Panc1 (cell line): ENCODE measurements at regions not wholly inside any gene's neighbourhood (a gene's known extent, or its start where the extent isn't known, plus 50 kb on each side); places are given as distances from the start of the nearest gene placed in this dataset.
A peak's percentile ranks its signal among the peaks of the same experiment; 100 is the strongest.
"Not testable (repeated sequence)": the region's sequence is repeated elsewhere in the genome, so short reads cannot be mapped to it uniquely, and the experiment has no call there.

Experiments
- ATAC-seq: fragments of 200-7000 bp; cut with Tn5 transposase; 2 replicates; pipeline ENCODE4 v1.9.1; 2020; ENCODE audit warnings: mild to moderate bottlenecking, moderate library complexity
- BruUV-seq: library from RNA; stranded (reverse); fragments of 400-500 nt; replicated peaks from 2 replicates; lab custom pipeline; 2021; lab: Mats Ljungman, UMichigan
- CTCF ChIA-PET: fragments of 300-600 bp; sonication (Branson Sonifier 250); formaldehyde crosslinking; loops from one replicate; lab custom pipeline; 2022; ENCODE audit warnings: antibody characterized with exemption; lab: Charles Lee
- POLR2A ChIA-PET: fragments of 300-600 bp; sonication (Branson Sonifier 250); formaldehyde crosslinking; loops from one replicate; lab custom pipeline; 2022; ENCODE audit warnings: antibody characterized with exemption; lab: Charles Lee
- DNase-seq: peaks from one replicate; pipeline ENCODE4 v3.0.0-alpha.2; 2010; ENCODE audit warnings: low read depth, low spot score
- H3K27ac ChIP-seq: 2 replicates; pipeline ENCODE4 v1.5.1; 2011; ENCODE audit warnings: mild to moderate bottlenecking, low read length, inconsistent platforms
- H3K27me3 ChIP-seq: fragments of 200-500 bp; sonication (Bioruptor generic); 2 replicates; pipeline ENCODE4 v1.6.0; 2014; ENCODE audit warnings: low read length, inconsistent platforms; ENCODE audit not compliant: control insufficient read depth, insufficient read depth
- H3K36me3 ChIP-seq: fragments of 200-500 bp; sonication (Bioruptor generic); 2 replicates; pipeline ENCODE4 v1.5.1; 2014; ENCODE audit warnings: inconsistent platforms, mild to moderate bottlenecking, low read length, moderate library complexity; ENCODE audit not compliant: control insufficient read depth, insufficient read depth
- H3K4me1 ChIP-seq: 2 replicates; pipeline ENCODE4 v1.5.1; 2011; ENCODE audit warnings: inconsistent platforms, mild to moderate bottlenecking, low read length, moderate library complexity; ENCODE audit not compliant: control insufficient read depth, insufficient read depth
- H3K4me3 ChIP-seq, 2 experiments: 2 replicates each; pipeline ENCODE4 v1.5.1; 2011 to 2012; ENCODE audit warnings: low read depth in 2 of 2, low read length in 2 of 2, mild to moderate bottlenecking in 2 of 2, inconsistent platforms in 1 of 2, moderate library complexity in 1 of 2
- H3K9me3 ChIP-seq: fragments of 200-500 bp; sonication (Bioruptor generic); 2 replicates; pipeline ENCODE4 v1.5.1; 2014; ENCODE audit warnings: low read depth, mild to moderate bottlenecking, inconsistent platforms, low read length, moderate library complexity; ENCODE audit not compliant: control insufficient read depth, insufficient read depth
- POLR2AphosphoS5 ChIP-seq: IDR thresholded peaks from 2 replicates; pipeline ENCODE4 v1.6.1; 2012; ENCODE audit warnings: mild to moderate bottlenecking, low read depth, low read length, moderate library complexity
- SIN3A ChIP-seq: IDR thresholded peaks from 2 replicates; pipeline ENCODE4 v1.6.1; 2012; ENCODE audit warnings: low read depth, mild to moderate bottlenecking, low read length, moderate library complexity, borderline replicate concordance; ENCODE audit not compliant: insufficient read depth
- TCF7L2 ChIP-seq: IDR thresholded peaks from 2 replicates; pipeline ENCODE4 v1.6.1; 2011; ENCODE audit warnings: mild to moderate bottlenecking, low read depth, low read length, inconsistent platforms
- in situ Hi-C: cut with HindIII; loops from 2 replicates; pipeline ENCODE4 v1.10.0; 2016; ENCODE audit warnings: low sequenced_read_pairs, low pct_unique_long_range_greater_than_20kb
- intact Hi-C: fragments of 100-400 bp; cut with micrococcal nuclease; formaldehyde crosslinking; loops from one replicate; pipeline ENCODE4 v1.10.0; 2022; ENCODE audit not compliant: unreplicated experiment
- TF ChIP-seq, protein P1 (sequence below): fragments of 450-650 bp; IDR thresholded peaks from 2 replicates; pipeline ENCODE4 v1.5.1; 2017; ENCODE audit warnings: mild to moderate bottlenecking
- TF ChIP-seq, protein P2 (sequence below), 2 experiments: IDR thresholded peaks; 2 replicates each; pipeline ENCODE4 v1.6.1; 2011 to 2012; ENCODE audit warnings: low read depth in 2 of 2, control low read depth in 1 of 2, low read length in 1 of 2, mild to moderate bottlenecking in 1 of 2, moderate library complexity in 1 of 2; ENCODE audit not compliant: insufficient read depth in 1 of 2

DNA sequence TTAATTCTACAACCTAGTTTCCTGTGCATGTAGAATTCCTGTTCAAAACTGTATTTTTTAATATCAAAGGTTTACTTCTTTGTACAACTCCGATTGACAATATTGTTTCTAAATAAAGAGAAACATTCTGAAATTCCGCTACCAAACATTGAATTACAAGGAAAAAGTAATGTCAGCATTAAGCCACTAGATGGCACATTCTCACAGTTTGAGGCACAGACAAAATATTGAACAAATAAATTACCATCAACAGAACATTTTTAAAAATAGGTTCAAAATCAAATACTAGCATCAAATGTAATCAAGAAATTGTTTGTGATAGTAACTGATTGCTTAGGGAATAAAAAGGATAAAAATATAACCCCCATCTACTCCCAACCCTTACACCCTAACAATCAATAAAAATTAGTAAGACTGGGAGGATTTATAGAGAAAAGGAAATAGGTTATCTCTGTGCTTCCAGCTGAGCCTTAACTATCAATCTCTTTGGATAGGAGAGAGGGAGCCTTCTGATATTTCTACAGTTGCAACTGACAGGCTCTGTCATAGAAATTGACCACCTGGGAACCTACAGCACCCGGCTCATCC, 86.6 kb upstream of the C7orf33 start:
- DNase-seq: peak; percentile 18
- in situ Hi-C loops (no loop called here), intact Hi-C loops (loop anchor here (1.0 to 2.0 kb wide), 2 partner anchors 23 to 459 kb away; no protein-coding TSS in a partner anchor)
- TF ChIP-seq, protein P1, sequence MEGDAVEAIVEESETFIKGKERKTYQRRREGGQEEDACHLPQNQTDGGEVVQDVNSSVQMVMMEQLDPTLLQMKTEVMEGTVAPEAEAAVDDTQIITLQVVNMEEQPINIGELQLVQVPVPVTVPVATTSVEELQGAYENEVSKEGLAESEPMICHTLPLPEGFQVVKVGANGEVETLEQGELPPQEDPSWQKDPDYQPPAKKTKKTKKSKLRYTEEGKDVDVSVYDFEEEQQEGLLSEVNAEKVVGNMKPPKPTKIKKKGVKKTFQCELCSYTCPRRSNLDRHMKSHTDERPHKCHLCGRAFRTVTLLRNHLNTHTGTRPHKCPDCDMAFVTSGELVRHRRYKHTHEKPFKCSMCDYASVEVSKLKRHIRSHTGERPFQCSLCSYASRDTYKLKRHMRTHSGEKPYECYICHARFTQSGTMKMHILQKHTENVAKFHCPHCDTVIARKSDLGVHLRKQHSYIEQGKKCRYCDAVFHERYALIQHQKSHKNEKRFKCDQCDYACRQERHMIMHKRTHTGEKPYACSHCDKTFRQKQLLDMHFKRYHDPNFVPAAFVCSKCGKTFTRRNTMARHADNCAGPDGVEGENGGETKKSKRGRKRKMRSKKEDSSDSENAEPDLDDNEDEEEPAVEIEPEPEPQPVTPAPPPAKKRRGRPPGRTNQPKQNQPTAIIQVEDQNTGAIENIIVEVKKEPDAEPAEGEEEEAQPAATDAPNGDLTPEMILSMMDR: peak; percentile 74; the same call in 1 of the 2 replicates
- no peak for TF ChIP-seq TCF7L2
- POLR2A ChIA-PET: no interaction called here
- Histone ChIP-seq H3K9me3 (no peaks in the 10 kb centered on the region), H3K4me1 (no peaks in the 10 kb centered on the region; the same call in 1 of the 2 replicates), H3K4me3 (no peak overlapping the region), H3K36me3 (no peaks in the 10 kb centered on the region), H3K27me3 (peaks cover 16% of the 10 kb centered on the region), H3K27ac (no peak overlapping the region)
- CTCF ChIA-PET: no interaction called here
- no peak for ATAC-seq
- BruUV-seq: no TSS peak

DNA sequence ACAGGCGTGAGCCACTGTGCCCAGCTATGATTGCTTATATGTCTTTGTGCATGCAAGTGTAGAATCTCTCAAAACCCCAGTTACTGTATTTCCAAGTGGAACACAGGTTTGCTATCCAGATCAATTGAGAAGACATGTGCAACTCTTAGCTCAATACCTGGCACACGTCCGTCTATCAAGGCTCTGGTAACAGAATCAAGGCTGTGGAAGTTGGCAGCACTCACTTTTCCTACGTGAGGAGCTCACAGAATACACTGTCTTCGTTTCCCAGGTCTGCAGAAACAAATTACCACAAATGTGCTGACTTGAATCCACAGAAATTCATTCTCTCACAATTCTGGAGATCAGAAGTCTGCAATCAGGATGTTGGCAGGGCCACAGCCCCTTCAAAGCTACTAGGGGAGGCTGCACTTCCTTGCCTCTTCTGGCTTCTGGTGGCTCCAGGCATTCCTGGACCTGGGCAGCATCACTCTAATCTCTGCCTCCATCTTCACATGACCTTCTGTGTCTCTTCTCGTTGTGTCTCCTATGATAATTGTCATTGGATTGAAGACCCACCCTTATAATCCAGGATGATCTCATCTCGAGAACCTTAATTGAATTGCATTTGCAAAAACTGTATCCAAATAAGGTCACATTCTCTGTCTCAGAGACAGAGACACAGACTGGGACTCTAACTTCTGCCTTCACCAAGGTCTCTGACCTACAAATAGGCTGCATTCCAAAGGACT, 84.8 kb upstream of the C7orf33 start:
- no peak overlapping the region for H3K4me3 ChIP-seq
- H3K9me3 ChIP-seq: no peaks in the 10 kb centered on the region
- no peak for ATAC-seq
- peaks cover 10% of the 10 kb centered on the region; the same call in 1 of the 2 replicates for H3K27me3 ChIP-seq
- TF ChIP-seq, protein P1: no peak
- TF ChIP-seq SIN3A: no peak
- TF ChIP-seq, protein P2, sequence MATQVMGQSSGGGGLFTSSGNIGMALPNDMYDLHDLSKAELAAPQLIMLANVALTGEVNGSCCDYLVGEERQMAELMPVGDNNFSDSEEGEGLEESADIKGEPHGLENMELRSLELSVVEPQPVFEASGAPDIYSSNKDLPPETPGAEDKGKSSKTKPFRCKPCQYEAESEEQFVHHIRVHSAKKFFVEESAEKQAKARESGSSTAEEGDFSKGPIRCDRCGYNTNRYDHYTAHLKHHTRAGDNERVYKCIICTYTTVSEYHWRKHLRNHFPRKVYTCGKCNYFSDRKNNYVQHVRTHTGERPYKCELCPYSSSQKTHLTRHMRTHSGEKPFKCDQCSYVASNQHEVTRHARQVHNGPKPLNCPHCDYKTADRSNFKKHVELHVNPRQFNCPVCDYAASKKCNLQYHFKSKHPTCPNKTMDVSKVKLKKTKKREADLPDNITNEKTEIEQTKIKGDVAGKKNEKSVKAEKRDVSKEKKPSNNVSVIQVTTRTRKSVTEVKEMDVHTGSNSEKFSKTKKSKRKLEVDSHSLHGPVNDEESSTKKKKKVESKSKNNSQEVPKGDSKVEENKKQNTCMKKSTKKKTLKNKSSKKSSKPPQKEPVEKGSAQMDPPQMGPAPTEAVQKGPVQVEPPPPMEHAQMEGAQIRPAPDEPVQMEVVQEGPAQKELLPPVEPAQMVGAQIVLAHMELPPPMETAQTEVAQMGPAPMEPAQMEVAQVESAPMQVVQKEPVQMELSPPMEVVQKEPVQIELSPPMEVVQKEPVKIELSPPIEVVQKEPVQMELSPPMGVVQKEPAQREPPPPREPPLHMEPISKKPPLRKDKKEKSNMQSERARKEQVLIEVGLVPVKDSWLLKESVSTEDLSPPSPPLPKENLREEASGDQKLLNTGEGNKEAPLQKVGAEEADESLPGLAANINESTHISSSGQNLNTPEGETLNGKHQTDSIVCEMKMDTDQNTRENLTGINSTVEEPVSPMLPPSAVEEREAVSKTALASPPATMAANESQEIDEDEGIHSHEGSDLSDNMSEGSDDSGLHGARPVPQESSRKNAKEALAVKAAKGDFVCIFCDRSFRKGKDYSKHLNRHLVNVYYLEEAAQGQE (IDR thresholded peaks at IDR 0.05; ENCODE audit: insufficient read depth in 1 of 2, low read depth in 2 of 2, low read length in 1 of 2): no peak
- TF ChIP-seq POLR2AphosphoS5: no peak
- no peak for TF ChIP-seq TCF7L2
- intact Hi-C loops (loop anchor here (2.0 kb wide), 1 partner anchor 457 kb away; no protein-coding TSS in a partner anchor), in situ Hi-C loops (no loop called here)
- CTCF ChIA-PET: no interaction called here
- H3K4me1 ChIP-seq: no peaks in the 10 kb centered on the region; the same call in 1 of the 2 replicates
- H3K36me3 ChIP-seq: no peaks in the 10 kb centered on the region
- no peak overlapping the region for H3K27ac ChIP-seq
- no peak for DNase-seq
- POLR2A ChIA-PET: no interaction called here
- BruUV-seq: no TSS peak

DNA sequence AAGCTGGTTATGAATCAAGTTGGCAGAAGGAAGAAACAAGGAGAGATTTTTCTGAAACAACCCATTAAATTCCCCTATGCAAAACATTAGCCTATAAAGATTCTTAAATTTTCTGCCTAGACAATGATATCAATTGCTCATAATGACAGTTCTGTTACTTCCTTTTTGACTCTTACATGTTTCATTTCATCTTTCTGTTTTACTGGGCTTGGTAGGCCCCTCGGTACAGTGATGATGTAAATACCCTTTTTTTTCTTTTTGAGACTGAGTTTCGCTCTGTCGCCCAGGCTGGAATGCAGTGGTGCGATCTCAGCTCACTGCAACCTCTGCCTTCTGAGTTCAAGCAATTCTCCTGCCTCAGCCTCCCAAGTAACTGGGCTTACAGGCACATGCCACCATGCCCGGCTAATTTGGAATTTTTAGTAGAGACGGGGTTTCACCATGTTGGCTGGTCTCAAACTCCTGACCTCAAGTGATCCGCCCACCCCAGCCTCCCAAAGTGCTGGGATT, 83.4 kb upstream of the C7orf33 start:
- POLR2A ChIA-PET, in situ Hi-C loops, CTCF ChIA-PET: not testable (repeated sequence)

More for the DNA sequence above, 83.4 kb upstream of the C7orf33 start:
- intact Hi-C loops, H3K4me3 ChIP-seq, DNase-seq, H3K27ac ChIP-seq, BruUV-seq, H3K4me1 ChIP-seq, H3K9me3 ChIP-seq, ATAC-seq, H3K36me3 ChIP-seq: not testable (repeated sequence)
- H3K27me3 ChIP-seq: peaks cover 11% of the 10 kb centered on the region; the same call in 1 of the 2 replicates
